ENCODE measurements at regions not wholly inside any gene's neighbourhood (a gene's known extent, or its start where the extent isn't known, plus 50 kb on each side); places are given as distances from the start of the nearest gene placed in this dataset.

DNA sequence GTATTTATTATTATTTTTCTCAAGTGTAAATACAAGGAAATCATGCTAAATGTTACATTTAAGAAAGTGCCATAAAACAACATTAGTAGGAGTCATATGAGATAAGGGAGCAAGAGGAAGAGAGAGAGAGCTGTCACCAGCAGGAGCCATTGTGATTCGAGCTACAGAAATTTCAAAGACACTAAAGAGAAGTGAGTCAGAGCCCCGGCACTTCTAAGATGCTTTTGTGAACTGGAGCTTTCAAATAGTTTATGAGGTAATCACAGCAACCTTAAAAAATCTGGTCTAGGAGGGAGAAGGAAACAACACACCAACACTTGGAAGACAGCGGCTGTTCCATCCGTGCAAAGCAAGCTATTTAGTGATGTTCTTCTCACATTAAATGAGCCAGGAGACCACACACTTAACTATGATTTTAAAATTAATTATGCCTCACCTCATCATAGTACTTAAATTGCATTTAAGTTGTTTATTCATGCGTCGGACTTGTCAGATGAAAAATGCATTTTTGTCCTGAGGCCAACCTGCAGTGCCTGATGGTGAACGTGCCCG, 382.7 kb upstream of the SALL3 start:
- ATAC-seq (ENCODE audit: low FRiP score) (no peak), DNase-seq (ENCODE audit: low spot score) (no peak)
- TF ChIP-seq, protein P1, sequence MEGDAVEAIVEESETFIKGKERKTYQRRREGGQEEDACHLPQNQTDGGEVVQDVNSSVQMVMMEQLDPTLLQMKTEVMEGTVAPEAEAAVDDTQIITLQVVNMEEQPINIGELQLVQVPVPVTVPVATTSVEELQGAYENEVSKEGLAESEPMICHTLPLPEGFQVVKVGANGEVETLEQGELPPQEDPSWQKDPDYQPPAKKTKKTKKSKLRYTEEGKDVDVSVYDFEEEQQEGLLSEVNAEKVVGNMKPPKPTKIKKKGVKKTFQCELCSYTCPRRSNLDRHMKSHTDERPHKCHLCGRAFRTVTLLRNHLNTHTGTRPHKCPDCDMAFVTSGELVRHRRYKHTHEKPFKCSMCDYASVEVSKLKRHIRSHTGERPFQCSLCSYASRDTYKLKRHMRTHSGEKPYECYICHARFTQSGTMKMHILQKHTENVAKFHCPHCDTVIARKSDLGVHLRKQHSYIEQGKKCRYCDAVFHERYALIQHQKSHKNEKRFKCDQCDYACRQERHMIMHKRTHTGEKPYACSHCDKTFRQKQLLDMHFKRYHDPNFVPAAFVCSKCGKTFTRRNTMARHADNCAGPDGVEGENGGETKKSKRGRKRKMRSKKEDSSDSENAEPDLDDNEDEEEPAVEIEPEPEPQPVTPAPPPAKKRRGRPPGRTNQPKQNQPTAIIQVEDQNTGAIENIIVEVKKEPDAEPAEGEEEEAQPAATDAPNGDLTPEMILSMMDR (IDR thresholded peaks at IDR 0.05), result no peak

GRCh38 chr18:78601349-78601748, 378.3 kb upstream of the SALL3 start:
- ATAC-seq (ENCODE audit: low FRiP score), result no peak
- no peak for DNase-seq (ENCODE audit: low spot score)

GRCh38 chr18:78601923-78602322, 377.7 kb upstream of the SALL3 start:
- ATAC-seq (ENCODE audit: low FRiP score) (no peak), DNase-seq (ENCODE audit: low spot score) (no peak)
- TF ChIP-seq, protein P1 (IDR thresholded peaks at IDR 0.05), result no peak

More at GRCh38 chr18:78601349-78601748, 378.3 kb upstream of the SALL3 start:
- TF ChIP-seq, protein P1 (IDR thresholded peaks at IDR 0.05), result no peak

DNA sequence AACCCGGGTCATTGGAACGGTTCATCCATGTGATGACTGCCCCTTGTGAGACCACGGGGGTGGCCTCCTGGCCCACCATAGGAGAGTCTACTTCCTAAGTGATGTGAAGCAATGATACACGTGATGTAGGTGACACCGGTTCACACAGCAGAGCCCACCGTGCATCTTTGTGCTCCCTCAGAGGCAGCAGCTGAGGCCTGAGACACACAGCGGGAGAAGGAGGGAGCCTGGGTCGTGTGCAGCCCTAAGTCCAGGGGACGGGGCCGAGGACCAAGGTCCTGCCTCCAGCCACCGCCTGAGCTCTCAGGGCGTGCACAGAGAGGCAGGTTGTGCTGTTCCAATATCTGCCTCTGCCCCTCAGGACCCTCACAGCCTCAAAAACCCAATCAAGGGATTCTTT, 377.2 kb upstream of the SALL3 start:
- ATAC-seq (ENCODE audit: low FRiP score) (no peak), DNase-seq (ENCODE audit: low spot score) (no peak)
- TF ChIP-seq, protein P1 (IDR thresholded peaks at IDR 0.05), result no peak

DNA sequence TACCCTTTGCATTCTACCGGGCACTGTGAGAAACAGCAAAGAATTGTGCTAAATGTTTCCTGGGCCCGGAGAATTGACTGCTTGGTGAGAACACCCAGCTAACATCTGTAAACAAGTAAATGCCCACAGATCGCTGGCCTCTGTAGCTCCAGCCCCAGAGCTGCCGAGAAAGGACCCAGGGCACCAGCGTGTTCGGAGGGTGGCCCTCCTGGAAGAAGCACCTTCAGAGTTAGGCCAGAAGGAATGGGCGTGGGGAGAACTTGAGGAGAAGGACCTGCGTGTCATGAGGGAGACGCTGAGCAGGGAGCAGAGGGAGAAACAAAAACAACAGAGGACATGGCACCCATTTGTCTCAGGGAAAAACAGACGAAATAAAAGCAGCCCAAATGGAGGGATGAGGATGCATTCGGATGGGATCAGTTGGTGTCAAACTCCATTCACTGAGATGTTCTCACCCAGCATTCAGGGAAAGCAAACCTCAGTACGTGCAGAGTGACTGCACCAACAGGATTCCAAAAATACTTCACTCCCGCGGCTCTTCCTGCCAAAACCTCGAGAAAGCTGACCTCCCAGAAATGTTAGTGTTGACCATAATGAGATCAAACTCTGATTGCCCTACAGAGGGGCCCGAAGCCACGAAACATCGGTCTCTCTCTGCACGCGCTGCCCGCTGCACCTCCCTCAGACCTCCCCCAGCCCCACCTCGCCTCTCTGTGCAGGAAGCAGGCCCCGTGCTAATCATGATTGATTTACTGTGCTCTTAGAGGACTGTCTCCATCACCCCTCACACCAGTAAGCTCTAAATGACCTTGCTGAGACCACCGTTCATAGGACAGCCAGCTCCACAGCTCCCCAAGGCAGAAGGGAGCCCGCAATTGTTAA, 376.3 kb upstream of the SALL3 start:
- DNase-seq (ENCODE audit: low spot score) (no peak), ATAC-seq (ENCODE audit: low FRiP score) (no peak)
- TF ChIP-seq, protein P1 (IDR thresholded peaks at IDR 0.05), result no peak

GRCh38 chr18:78605255-78605654, 374.4 kb upstream of the SALL3 start:
- ATAC-seq (ENCODE audit: low FRiP score), result no peak
- no peak for DNase-seq (ENCODE audit: low spot score)
- TF ChIP-seq, protein P1 (IDR thresholded peaks at IDR 0.05), result no peak

- DNase-seq (ENCODE audit: low spot score) (no peak), ATAC-seq (ENCODE audit: low FRiP score) (no peak)
- TF ChIP-seq, protein P1 (IDR thresholded peaks at IDR 0.05), result no peak
Measured at GRCh38 chr18:78607221-78607620, 372.4 kb upstream of the SALL3 start.

Data from omental fat pad (tissue), 3 donors.